ENCODE measurements at regions not wholly inside any gene's neighbourhood (a gene's known extent, or its start where the extent isn't known, plus 50 kb on each side); places are given as distances from the start of the nearest gene placed in this dataset.

DNA sequence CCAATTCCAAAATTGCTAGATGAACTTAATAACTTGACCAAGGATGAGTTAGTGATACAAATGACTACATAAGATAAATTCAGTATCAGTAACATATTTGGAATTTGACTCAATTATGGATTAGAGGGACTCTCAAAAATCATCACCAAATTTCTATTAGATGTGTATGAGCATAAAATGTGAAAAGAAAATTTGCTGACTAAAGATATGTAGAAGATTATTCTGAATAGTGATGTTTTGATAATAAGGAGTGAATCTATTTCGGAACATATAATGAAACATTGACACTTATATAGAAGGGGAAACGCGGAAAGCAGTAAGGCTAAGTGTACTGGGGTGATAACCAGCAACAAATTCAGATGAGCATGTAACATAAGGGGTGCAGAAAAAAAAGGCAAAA lies 177.3 kb downstream of the DERA start:
- TF ChIP-seq, protein P1, sequence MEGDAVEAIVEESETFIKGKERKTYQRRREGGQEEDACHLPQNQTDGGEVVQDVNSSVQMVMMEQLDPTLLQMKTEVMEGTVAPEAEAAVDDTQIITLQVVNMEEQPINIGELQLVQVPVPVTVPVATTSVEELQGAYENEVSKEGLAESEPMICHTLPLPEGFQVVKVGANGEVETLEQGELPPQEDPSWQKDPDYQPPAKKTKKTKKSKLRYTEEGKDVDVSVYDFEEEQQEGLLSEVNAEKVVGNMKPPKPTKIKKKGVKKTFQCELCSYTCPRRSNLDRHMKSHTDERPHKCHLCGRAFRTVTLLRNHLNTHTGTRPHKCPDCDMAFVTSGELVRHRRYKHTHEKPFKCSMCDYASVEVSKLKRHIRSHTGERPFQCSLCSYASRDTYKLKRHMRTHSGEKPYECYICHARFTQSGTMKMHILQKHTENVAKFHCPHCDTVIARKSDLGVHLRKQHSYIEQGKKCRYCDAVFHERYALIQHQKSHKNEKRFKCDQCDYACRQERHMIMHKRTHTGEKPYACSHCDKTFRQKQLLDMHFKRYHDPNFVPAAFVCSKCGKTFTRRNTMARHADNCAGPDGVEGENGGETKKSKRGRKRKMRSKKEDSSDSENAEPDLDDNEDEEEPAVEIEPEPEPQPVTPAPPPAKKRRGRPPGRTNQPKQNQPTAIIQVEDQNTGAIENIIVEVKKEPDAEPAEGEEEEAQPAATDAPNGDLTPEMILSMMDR (IDR thresholded peaks at IDR 0.05), result no peak
- TF ChIP-seq POLR2A (IDR thresholded peaks at IDR 0.05), result no peak

Measured in heart left ventricle (tissue), 13 donors.